ENCODE measurements at regions not wholly inside any gene's neighbourhood (a gene's known extent, or its start where the extent isn't known, plus 50 kb on each side); places are given as distances from the start of the nearest gene placed in this dataset.

DNA sequence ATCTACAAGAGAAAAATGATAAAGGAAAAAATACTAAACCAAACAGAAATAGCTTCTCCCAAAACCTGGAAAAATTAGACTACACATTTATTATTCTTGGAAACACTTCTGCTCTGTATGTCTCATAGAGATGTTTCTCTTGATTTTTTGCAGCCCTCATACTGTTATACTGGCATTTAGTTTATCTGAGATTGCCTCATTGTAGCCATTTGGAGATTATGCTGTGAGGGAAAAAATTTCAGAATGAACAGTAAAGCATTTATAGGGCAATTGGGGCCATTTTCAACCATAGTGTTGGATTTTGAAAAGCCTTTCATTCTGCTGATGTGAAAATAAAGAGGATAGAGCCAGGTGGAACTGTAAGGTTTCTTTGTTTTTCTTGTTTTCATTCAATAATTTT is 441.8 kb upstream of the RIOK2 start:
- TF ChIP-seq, protein P1, sequence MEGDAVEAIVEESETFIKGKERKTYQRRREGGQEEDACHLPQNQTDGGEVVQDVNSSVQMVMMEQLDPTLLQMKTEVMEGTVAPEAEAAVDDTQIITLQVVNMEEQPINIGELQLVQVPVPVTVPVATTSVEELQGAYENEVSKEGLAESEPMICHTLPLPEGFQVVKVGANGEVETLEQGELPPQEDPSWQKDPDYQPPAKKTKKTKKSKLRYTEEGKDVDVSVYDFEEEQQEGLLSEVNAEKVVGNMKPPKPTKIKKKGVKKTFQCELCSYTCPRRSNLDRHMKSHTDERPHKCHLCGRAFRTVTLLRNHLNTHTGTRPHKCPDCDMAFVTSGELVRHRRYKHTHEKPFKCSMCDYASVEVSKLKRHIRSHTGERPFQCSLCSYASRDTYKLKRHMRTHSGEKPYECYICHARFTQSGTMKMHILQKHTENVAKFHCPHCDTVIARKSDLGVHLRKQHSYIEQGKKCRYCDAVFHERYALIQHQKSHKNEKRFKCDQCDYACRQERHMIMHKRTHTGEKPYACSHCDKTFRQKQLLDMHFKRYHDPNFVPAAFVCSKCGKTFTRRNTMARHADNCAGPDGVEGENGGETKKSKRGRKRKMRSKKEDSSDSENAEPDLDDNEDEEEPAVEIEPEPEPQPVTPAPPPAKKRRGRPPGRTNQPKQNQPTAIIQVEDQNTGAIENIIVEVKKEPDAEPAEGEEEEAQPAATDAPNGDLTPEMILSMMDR (IDR thresholded peaks at IDR 0.05; ENCODE audit: insufficient read depth, low read length): no peak
- TF ChIP-seq, protein P2, sequence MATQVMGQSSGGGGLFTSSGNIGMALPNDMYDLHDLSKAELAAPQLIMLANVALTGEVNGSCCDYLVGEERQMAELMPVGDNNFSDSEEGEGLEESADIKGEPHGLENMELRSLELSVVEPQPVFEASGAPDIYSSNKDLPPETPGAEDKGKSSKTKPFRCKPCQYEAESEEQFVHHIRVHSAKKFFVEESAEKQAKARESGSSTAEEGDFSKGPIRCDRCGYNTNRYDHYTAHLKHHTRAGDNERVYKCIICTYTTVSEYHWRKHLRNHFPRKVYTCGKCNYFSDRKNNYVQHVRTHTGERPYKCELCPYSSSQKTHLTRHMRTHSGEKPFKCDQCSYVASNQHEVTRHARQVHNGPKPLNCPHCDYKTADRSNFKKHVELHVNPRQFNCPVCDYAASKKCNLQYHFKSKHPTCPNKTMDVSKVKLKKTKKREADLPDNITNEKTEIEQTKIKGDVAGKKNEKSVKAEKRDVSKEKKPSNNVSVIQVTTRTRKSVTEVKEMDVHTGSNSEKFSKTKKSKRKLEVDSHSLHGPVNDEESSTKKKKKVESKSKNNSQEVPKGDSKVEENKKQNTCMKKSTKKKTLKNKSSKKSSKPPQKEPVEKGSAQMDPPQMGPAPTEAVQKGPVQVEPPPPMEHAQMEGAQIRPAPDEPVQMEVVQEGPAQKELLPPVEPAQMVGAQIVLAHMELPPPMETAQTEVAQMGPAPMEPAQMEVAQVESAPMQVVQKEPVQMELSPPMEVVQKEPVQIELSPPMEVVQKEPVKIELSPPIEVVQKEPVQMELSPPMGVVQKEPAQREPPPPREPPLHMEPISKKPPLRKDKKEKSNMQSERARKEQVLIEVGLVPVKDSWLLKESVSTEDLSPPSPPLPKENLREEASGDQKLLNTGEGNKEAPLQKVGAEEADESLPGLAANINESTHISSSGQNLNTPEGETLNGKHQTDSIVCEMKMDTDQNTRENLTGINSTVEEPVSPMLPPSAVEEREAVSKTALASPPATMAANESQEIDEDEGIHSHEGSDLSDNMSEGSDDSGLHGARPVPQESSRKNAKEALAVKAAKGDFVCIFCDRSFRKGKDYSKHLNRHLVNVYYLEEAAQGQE (IDR thresholded peaks at IDR 0.05; ENCODE audit: insufficient replicate concordance, low read depth): no peak
- no peak for TF ChIP-seq POLR2AphosphoS5 (IDR thresholded peaks at IDR 0.05; ENCODE audit: low read depth)
